Skeletal muscle satellite cell (primary cell): ENCODE measurements at regions not wholly inside any gene's neighbourhood (a gene's known extent, or its start where the extent isn't known, plus 50 kb on each side); places are given as distances from the start of the nearest gene placed in this dataset.
"Not testable (repeated sequence)": the region's sequence is repeated elsewhere in the genome, so short reads cannot be mapped to it uniquely, and the experiment has no call there.

ENCODE experiments used
- H3K27me3 ChIP-seq: 2 replicates; pipeline ENCODE4 v1.7.0; 2013; ENCODE audit warnings: low read length; ENCODE audit not compliant: control insufficient read depth, insufficient read depth
- H3K36me3 ChIP-seq: 2 replicates; pipeline ENCODE4 v1.7.0; 2013; ENCODE audit warnings: mild to moderate bottlenecking, control low read depth, low read length; ENCODE audit not compliant: insufficient read depth
- H3K4me1 ChIP-seq: 2 replicates; pipeline ENCODE4 v1.7.0; 2013; ENCODE audit warnings: low read length; ENCODE audit not compliant: control insufficient read depth, insufficient read depth
- H3K4me2 ChIP-seq: 2 replicates; pipeline ENCODE4 v1.7.0; 2013; ENCODE audit warnings: mild to moderate bottlenecking, low read length
- H3K4me3 ChIP-seq: 2 replicates; pipeline ENCODE4 v1.7.0; 2013; ENCODE audit warnings: low read length
- H3K9ac ChIP-seq: 2 replicates; pipeline ENCODE4 v1.7.0; 2013; ENCODE audit warnings: mild to moderate bottlenecking, low read depth, low read length, moderate library complexity
- H3K9me3 ChIP-seq: replicated peaks from 2 replicates; pipeline ENCODE4 v1.7.0; 2013; ENCODE audit warnings: mild to moderate bottlenecking, control low read depth, low read length

- Histone ChIP-seq H3K9ac (no peak overlapping the region), H3K4me2 (no peak overlapping the region), H3K9me3 (no peaks in the 10 kb centered on the region), H3K36me3 (no peaks in the 10 kb centered on the region), H3K4me1 (no peaks in the 10 kb centered on the region), H3K27me3 (peaks cover 71% of the 10 kb centered on the region), H3K4me3 (no peak overlapping the region)
These were observed 61.7 kb upstream of the SHB start for GRCh38 chr9:38130724-38131123.

- Histone ChIP-seq H3K4me2 (no peak overlapping the region), H3K4me1 (no peaks in the 10 kb centered on the region), H3K36me3 (no peaks in the 10 kb centered on the region), H3K9me3 (no peaks in the 10 kb centered on the region), H3K4me3 (no peak overlapping the region), H3K27me3 (peaks cover 71% of the 10 kb centered on the region), H3K9ac (no peak overlapping the region)
These were observed 60.3 kb upstream of the SHB start for GRCh38 chr9:38129366-38129765.

DNA sequence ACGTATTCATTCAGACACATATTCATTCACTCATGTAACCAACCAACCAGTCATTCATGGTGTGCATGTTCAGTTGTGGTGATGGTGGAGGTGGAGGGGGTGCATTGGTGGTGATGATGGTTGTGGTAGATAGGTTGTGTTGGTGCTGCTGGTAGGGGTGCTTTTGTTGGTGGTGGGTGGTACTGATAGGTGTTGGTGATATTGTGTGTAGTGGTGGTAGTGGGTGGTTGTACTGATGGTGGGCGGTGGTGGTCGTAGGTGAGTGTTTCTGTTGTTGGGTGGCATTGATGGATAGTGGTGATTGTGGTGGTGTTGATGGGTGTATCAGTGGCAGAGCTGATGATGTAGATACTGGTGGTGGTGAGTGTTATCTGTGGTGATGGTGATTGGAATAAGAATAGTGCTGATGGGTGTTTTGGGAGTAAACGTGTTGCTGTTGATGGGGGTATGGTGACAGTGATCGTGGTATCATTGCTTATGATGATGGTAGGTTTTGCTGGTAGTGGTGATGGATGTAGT lies 59.8 kb upstream of the SHB start:
- no peak overlapping the region for H3K9ac ChIP-seq
- no peak overlapping the region for H3K4me3 ChIP-seq
- H3K4me2 ChIP-seq: no peak overlapping the region
- no peaks in the 10 kb centered on the region for H3K4me1 ChIP-seq
- H3K27me3 ChIP-seq: peaks cover 70% of the 10 kb centered on the region
- H3K36me3 ChIP-seq: no peaks in the 10 kb centered on the region
- H3K9me3 ChIP-seq: no peaks in the 10 kb centered on the region

DNA sequence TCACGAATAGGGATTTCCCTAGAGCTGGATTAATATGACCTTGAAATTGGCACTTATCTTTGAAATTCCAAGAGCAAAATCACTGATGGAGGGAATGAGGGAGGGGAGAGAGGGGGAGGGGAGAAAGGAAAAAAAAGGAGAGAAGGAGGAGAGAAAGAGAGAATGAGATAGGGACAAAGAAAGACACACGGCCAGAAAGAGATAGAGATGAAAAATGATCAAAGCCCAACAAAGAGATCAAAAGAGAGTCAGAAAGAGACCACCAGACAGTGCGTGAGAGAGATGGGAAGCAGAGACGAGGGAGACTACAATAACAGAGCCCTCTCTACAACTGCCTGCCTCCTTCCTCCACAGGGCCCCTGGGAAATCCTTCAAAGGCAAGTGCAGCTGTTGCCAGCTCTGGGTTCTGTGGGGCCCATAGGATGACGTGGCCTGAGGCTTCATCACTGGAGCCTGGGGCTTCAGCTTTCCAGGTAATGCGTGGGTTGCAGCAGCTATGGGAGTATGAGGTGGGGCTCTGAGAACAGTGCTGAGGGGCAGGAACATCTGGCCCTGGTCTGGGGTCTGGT lies 58.3 kb upstream of the SHB start:
- Histone ChIP-seq H3K4me3 (no peak overlapping the region), H3K9me3 (no peaks in the 10 kb centered on the region), H3K9ac (no peak overlapping the region), H3K36me3 (no peaks in the 10 kb centered on the region), H3K4me2 (no peak overlapping the region), H3K4me1 (no peaks in the 10 kb centered on the region), H3K27me3 (peaks cover 59% of the 10 kb centered on the region)

- no peaks in the 10 kb centered on the region for H3K4me1 ChIP-seq
- no peaks in the 10 kb centered on the region for H3K36me3 ChIP-seq
- H3K27me3 ChIP-seq: peaks cover 60% of the 10 kb centered on the region
- H3K4me3 ChIP-seq: no peak overlapping the region
- H3K4me2 ChIP-seq: no peak overlapping the region
- no peaks in the 10 kb centered on the region for H3K9me3 ChIP-seq
- no peak overlapping the region for H3K9ac ChIP-seq
These were observed 57.7 kb upstream of the SHB start for GRCh38 chr9:38126730-38127129.

DNA sequence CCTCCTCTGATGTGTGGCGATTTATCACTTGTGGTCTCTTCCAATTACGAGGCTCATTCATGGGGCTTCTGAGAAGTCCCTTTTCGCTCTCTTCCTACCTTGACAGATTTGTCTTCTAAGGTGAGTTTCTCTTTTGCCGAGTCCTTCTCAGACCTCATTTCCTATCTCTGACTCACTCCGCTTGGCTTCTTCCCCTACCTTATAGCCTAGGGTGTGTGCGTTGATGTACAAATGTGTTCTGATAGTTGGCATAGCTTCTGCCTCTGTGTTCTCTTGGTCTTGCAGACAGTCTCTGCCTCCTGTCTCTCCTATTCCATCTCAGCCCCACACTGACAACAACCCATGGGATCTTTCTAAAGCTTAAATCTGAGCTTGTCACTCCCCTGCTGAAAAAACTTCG lies 56.9 kb upstream of the SHB start:
- Histone ChIP-seq H3K36me3 (no peaks in the 10 kb centered on the region), H3K27me3 (peaks cover 58% of the 10 kb centered on the region), H3K9me3 (no peaks in the 10 kb centered on the region), H3K9ac (no peak overlapping the region), H3K4me1 (no peaks in the 10 kb centered on the region), H3K4me3 (no peak overlapping the region), H3K4me2 (no peak overlapping the region)

- not testable (repeated sequence) for H3K36me3 ChIP-seq, H3K4me2 ChIP-seq, H3K9me3 ChIP-seq, H3K9ac ChIP-seq, H3K4me3 ChIP-seq, H3K4me1 ChIP-seq
- peaks cover 59% of the 10 kb centered on the region for H3K27me3 ChIP-seq
These were observed 54.3 kb upstream of the SHB start for GRCh38 chr9:38123359-38123758.

GRCh38 chr9:38120961-38121360 lies 51.9 kb upstream of the SHB start:
- H3K4me1 ChIP-seq: no peaks in the 10 kb centered on the region
- no peak overlapping the region for H3K4me2 ChIP-seq
- H3K27me3 ChIP-seq: peaks cover 51% of the 10 kb centered on the region
- H3K36me3 ChIP-seq: no peaks in the 10 kb centered on the region
- no peak overlapping the region for H3K4me3 ChIP-seq
- H3K9ac ChIP-seq: no peak overlapping the region
- H3K9me3 ChIP-seq: no peaks in the 10 kb centered on the region

- no peak overlapping the region for H3K9ac ChIP-seq
- H3K27me3 ChIP-seq: peaks cover 48% of the 10 kb centered on the region
- H3K4me1 ChIP-seq: no peaks in the 10 kb centered on the region
- H3K9me3 ChIP-seq: no peaks in the 10 kb centered on the region
- no peaks in the 10 kb centered on the region for H3K36me3 ChIP-seq
- H3K4me2 ChIP-seq: no peak overlapping the region
- H3K4me3 ChIP-seq: no peak overlapping the region
These were observed 50.7 kb upstream of the SHB start for GRCh38 chr9:38119560-38120236.

DNA sequence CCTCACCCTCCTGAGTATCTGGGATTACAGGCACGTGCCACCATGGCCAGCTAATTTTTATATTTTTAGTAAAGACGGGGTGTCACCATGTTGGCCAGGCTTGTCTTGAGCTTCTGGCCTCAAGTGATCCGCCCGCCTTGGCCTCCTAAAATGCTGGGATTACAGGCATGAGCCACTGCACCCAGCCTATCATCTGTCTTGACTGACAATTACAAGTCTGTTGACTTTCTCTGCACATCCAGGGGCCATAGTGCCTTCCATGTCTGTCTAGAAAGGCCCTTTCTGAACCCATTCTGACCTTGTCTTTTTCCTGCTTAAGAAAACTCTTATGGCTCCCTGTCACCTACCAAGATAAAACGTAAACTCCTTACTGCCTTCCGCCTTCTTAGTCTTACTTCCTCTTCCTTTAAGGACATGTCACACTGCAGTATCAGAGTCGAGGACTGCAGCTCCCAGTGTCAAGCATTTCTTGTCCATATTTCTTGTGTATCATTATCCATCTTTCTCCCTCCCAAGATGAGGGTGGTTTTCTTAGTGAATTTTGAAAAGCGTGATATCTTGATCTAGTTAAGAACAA lies 49.9 kb upstream of the SHB start:
- Histone ChIP-seq H3K4me3 (no peak overlapping the region), H3K4me1 (no peaks in the 10 kb centered on the region), H3K9ac (no peak overlapping the region), H3K4me2 (no peak overlapping the region), H3K9me3 (no peaks in the 10 kb centered on the region), H3K36me3 (no peaks in the 10 kb centered on the region), H3K27me3 (peaks cover 45% of the 10 kb centered on the region)
